HepG2 (cell line): ENCODE measurements at regions not wholly inside any gene's neighbourhood (a gene's known extent, or its start where the extent isn't known, plus 50 kb on each side); places are given as distances from the start of the nearest gene placed in this dataset.
A peak's percentile ranks its signal among the peaks of the same experiment; 100 is the strongest.

ENCODE experiments used
- CTCF ChIP-seq: sonication (generic); formaldehyde crosslinking; IDR thresholded peaks from 2 replicates; pipeline ENCODE4 v1.5.0; 2020; ENCODE audit warnings: mild to moderate bottlenecking, missing genetic modification reagents, moderate library complexity
- FOSL2 ChIP-seq: sonication (generic); formaldehyde crosslinking; IDR thresholded peaks from 2 replicates; pipeline ENCODE4 v1.4.0; 2020; ENCODE audit warnings: missing genetic modification reagents
- NFYC ChIP-seq: IDR thresholded peaks from 2 replicates; pipeline ENCODE4 v1.6.1; 2016; ENCODE audit warnings: missing genetic modification reagents, missing compliant biosample characterization
- PAXIP1 ChIP-seq: sonication (generic); formaldehyde crosslinking; conservative IDR thresholded peaks from 2 replicates; pipeline ENCODE4 v1.4.0; 2020; ENCODE audit warnings: mild to moderate bottlenecking, missing genetic modification reagents, moderate library complexity
- TBX3 ChIP-seq: fragments of 450-650 bp; IDR thresholded peaks from 2 replicates; pipeline ENCODE4 v1.6.1; 2017; ENCODE audit warnings: antibody characterized with exemption, mild to moderate bottlenecking, inconsistent platforms, borderline replicate concordance
- ZNF160 ChIP-seq: sonication (generic); formaldehyde crosslinking; IDR thresholded peaks from 2 replicates; pipeline ENCODE4 v1.8.0; 2022; ENCODE audit warnings: mild to moderate bottlenecking, inconsistent platforms, missing genetic modification reagents
- ZNF33B ChIP-seq: sonication (generic); formaldehyde crosslinking; IDR thresholded peaks from 2 replicates; pipeline ENCODE4 v1.5.1; 2020; ENCODE audit warnings: mild to moderate bottlenecking, missing genetic modification reagents
- TF ChIP-seq, protein P1 (sequence below): sonication (generic); formaldehyde crosslinking; IDR thresholded peaks from 2 replicates; pipeline ENCODE4 v1.5.1; 2020; ENCODE audit warnings: missing genetic modification reagents, mild to moderate bottlenecking, borderline replicate concordance
- TF ChIP-seq, protein P2 (sequence below): sonication (generic); formaldehyde crosslinking; IDR thresholded peaks from 2 replicates; pipeline ENCODE4 v1.4.0; 2020; ENCODE audit warnings: missing genetic modification reagents

DNA sequence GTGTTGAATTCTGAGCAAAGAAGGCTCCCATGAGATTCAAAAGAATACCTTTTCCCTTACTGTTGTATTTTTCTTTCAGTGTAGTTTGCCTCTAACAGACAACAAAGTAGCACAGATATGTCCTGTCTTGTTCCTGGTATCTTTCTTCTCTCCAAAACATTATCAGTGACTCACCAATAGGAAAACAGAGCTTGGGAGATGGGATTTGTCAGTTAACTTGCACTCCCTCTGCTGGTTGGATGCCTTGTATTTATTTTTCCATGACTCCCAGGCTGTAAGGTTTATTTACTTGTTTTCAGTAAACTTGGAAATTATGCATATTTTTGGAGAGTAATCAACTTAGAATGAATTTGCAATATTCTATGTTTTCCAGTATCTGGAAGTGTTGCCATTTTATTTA is 129.7 kb downstream of the SAMD9 start (continued):
- TF ChIP-seq, protein P1, sequence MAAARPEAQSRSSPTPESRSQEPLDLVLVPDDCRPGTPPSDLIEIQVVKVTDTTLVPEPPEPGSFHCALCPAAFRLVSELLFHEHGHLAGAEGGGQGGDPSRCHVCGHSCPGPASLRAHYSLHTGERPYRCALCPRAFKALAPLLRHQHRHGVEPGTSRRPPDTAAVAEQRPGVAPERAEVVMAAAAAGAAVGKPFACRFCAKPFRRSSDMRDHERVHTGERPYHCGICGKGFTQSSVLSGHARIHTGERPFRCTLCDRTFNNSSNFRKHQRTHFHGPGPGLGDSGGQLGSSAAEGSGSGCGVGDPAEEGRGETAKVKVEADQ: no peak
- TF ChIP-seq, protein P2, sequence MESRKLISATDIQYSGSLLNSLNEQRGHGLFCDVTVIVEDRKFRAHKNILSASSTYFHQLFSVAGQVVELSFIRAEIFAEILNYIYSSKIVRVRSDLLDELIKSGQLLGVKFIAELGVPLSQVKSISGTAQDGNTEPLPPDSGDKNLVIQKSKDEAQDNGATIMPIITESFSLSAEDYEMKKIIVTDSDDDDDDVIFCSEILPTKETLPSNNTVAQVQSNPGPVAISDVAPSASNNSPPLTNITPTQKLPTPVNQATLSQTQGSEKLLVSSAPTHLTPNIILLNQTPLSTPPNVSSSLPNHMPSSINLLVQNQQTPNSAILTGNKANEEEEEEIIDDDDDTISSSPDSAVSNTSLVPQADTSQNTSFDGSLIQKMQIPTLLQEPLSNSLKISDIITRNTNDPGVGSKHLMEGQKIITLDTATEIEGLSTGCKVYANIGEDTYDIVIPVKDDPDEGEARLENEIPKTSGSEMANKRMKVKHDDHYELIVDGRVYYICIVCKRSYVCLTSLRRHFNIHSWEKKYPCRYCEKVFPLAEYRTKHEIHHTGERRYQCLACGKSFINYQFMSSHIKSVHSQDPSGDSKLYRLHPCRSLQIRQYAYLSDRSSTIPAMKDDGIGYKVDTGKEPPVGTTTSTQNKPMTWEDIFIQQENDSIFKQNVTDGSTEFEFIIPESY (CRISPR knock-in tag): no peak
- TF ChIP-seq FOSL2 (peak; percentile 49; the same call in 1 of the 2 replicates), ZNF160 (CRISPR knock-in tag) (no peak), CTCF (CRISPR knock-in tag) (peak; percentile 42; the same call in 1 of the 2 replicates), TBX3 (no peak), ZNF33B (no peak), PAXIP1 (CRISPR knock-in tag) (no peak), NFYC (CRISPR knock-in tag) (peak; percentile 43; the same call in 1 of the 2 replicates)
